ENCODE measurements at regions not wholly inside any gene's neighbourhood (a gene's known extent, or its start where the extent isn't known, plus 50 kb on each side); places are given as distances from the start of the nearest gene placed in this dataset.
"Not testable (repeated sequence)": the region's sequence is repeated elsewhere in the genome, so short reads cannot be mapped to it uniquely, and the experiment has no call there.

GRCh38 chr6:40882323-40882997 is 156.6 kb downstream of the UNC5CL start:
- DNase-seq (ENCODE audit: low spot score): no peak

GRCh38 chr6:40881501-40881900 is 157.5 kb downstream of the UNC5CL start:
- DNase-seq (ENCODE audit: low spot score): no peak

GRCh38 chr6:40880906-40881305 is 158.1 kb downstream of the UNC5CL start:
- DNase-seq (ENCODE audit: low spot score): no peak

DNA sequence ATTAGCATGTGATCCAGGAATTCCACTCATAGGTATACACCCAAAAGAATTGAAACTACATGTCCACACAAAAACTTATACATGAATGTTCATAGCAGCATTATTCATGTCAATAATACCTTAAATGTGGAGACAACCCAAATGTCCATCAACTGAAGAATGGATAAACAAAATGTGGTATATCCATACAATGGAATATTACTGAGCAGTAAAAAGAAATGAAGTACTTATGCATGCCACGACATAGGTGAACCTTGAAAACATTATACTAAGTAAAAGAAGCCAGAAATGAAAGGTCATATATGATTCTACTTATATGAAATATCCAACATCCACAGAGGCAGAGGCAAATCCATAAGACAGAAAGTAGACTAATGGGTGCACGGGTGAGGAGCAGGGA is 159.9 kb downstream of the UNC5CL start:
- no peak for DNase-seq (ENCODE audit: low spot score)

- DNase-seq (ENCODE audit: low spot score): no peak
Measured at GRCh38 chr6:40877362-40877761, 161.7 kb downstream of the UNC5CL start.

GRCh38 chr6:40876336-40876735 is 162.7 kb downstream of the UNC5CL start:
- no peak for DNase-seq (ENCODE audit: low spot score)

DNA sequence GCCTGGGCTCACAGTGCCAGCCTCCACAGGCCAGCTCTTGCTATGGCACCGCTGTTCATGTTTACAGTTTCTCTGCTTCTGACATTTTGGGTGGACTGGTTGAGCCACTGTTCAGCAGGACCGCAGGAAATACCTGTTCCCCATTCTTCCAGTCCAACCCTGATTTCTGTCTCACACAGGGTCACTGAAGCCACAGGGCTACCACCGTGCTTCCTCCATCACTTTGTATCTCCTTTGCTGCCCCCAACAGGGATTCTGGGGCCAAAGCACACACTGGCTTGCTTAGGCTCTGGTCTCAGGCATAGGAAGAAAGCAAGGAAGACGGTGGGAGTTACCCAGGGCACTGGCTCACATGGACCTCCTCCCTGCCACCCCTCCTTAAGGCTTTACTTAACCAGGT is 164.5 kb downstream of the UNC5CL start:
- no peak for DNase-seq (ENCODE audit: low spot score)

DNA sequence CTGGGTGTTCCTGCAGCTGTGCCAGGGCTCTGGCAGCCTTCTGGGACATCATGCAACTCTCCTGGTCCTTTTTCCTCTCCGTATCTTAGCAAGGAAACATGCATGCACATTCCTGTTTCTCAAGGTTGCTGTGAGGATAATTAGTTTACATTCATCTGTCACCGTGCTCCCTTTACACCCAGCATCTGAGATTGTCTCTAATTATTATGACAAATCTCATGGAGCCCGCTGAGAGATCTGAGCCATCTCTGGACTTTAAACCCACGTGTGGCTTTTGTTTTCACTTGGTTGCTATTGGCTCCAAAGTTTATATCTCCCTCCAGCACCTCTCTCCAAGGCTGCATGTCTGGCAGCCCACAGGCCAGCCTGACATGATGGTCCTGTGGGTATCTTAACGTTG is 167.6 kb downstream of the UNC5CL start:
- DNase-seq (ENCODE audit: low spot score): no peak

DNA sequence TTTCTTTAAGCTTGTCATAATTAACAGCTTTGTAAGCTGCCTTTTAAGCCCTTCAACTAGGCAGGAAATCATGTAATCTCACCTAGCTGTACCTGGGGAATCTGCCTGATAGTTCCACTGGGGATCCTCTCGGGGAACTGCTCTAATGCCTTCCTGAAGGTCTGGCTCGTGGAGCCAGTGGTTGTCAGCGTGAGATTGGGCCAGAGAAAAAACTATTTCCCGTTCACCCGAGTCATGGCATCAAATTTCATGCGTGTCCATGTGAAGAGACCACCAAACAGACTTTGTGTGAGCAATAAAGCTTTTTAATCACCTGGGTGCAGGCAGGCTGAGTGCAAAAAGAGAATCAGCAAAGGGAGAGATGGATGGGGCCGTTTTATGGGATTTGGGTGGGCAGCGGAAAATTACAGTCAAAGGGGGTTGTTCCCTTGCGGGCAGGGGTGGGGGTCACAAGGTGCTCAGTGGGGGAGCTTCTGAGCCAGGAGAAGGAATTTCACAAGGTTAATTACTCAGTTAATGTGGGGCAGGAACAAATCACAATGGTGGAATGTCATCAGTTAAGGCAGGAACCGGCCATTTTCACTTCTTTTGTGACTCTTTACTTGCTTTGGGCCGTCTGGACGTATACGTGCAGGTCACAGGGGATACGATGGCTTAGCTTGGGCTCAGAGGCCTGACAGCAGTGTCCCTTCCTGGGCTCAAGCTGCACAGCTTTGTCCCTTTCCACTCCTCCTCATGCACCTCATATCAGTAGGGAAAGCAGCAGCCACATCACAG is 170.7 kb downstream of the UNC5CL start:
- DNase-seq (ENCODE audit: low spot score): not testable (repeated sequence)

- DNase-seq (ENCODE audit: low spot score): not testable (repeated sequence)
Measured at GRCh38 chr6:40867527-40867926, 171.5 kb downstream of the UNC5CL start.

- not testable (repeated sequence) for DNase-seq (ENCODE audit: low spot score)
Measured at GRCh38 chr6:40865259-40865658, 173.8 kb downstream of the UNC5CL start.

- no peak for DNase-seq (ENCODE audit: low spot score)
Measured at GRCh38 chr6:40860443-40860842, 178.6 kb downstream of the UNC5CL start.

GRCh38 chr6:40856271-40856670 is 182.8 kb downstream of the UNC5CL start:
- DNase-seq (ENCODE audit: low spot score): no peak

DNA sequence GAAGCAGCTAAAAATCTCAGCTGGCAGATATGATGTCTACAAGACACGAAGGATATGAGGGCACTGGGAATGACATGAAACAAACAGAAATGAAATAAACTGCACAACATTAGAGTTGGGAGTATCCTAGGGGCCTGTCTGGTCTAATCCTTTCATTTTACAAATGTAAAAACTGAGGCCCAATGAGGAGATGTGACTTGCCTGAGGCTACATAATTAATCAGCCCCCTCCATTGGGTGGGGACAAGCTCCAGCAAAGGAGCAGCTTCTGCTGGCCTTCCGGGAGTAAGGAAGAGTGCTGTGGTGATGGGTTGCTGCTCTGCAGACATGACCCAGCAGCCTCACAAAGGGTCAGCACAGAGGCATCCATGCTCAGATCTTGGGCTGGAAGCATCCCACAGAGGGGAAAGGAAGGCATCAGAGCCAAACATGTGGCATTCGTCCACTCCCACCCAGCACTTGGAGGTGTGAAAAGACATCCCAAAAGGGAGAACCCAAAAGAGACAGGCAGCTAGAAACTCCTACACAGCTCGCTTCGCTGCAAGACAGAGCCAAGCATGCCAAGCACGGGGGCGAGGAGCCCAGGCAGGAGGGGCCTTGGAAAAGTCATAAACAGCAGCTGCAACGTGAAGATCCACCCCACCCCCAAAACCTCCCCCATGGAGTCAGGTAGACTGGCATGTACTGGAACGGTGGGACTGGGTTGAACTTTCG is 183.7 kb downstream of the UNC5CL start:
- DNase-seq (ENCODE audit: low spot score): no peak

- DNase-seq (ENCODE audit: low spot score): no peak
Measured at GRCh38 chr6:40854592-40854991, 184.4 kb downstream of the UNC5CL start.

- no peak for DNase-seq (ENCODE audit: low spot score)
Measured at GRCh38 chr6:40852779-40853373, 186.1 kb downstream of the UNC5CL start.

DNA sequence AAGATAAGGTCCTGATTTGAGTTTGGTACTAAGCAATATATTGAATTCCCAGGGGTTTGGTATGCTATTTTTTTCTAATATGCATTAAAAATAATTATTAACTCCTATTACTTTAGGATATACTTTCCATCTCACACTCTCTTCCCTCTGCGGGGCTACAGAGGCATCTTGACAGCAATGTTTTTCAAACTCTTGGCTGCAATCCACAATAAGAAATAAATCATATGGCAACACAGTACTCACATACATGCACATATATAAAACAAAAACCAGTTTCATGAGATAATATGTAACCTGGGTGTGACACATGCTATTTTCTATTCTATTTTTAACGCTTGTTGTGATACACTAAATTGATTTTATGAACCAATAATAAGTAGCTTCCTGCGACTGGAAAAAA is 189.5 kb downstream of the UNC5CL start:
- no peak for DNase-seq (ENCODE audit: low spot score)

- DNase-seq (ENCODE audit: low spot score): no peak
Measured at GRCh38 chr6:40848868-40849514, 190.0 kb downstream of the UNC5CL start.

- no peak for DNase-seq (ENCODE audit: low spot score)
Measured at GRCh38 chr6:40848038-40848437, 191.0 kb downstream of the UNC5CL start.

DNA sequence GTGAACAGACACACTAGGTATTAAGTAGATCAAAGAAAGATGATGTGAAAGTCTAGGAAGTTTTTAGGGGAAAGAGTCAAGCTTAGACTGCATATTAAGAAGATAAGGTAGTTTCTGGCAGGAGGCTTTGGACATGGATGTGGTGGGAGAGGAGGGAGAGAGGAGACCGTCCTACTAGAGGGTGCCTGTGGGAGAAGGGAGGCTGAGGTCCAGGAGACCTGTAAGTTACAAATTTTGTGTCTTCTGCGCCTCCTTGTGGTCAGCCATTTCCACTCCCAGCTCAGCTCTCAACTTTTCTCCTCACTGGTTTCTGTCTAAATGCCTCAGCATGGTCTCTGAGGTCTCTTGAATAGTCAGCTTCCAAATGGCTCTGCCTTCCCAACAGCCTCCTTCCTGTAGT is 193.5 kb downstream of the UNC5CL start:
- peak; percentile 30 for DNase-seq (ENCODE audit: low spot score)

DNA sequence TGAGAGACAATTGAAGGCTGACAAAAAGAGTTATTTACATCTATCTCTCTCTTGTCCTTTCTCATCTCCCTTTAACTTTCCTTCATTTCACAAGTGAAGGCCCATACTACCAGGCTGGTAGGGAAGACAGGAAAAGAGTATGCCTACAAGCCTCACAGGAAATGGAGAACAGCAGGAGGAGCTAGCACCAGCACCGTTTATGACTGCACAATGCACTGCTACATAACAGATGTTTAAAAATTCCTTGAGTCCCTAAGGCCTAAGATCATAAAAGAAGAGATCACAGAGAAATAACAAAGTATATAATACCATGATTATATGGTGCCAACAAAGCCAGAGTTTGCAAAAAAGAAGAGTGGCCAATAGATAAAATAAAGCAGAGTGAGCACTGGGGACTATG is 194.8 kb downstream of the UNC5CL start:
- DNase-seq (ENCODE audit: low spot score): no peak

DNA sequence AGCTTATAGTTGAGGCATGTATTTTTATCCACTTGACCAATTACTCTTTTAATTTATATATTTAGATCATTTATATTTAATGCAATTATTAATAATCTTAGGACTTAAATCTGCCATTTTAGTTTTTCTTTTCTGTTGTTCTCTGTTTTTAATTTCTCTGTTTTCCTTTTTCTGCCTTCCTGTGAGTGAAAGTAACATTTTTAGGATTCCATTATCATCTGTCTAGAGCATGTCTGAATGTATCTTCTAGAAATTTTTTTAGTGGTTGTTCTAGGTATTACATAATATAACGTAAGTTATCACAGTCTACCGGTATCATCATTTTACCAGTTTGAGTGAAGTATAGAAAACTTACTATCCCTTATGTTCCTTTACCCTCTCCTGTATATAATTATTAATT is 197.3 kb downstream of the UNC5CL start:
- DNase-seq (ENCODE audit: low spot score): no peak

Measured in LoVo (cell line).